Trophoblast cell (in vitro differentiated cells and primary cell): ENCODE measurements at regions not wholly inside any gene's neighbourhood (a gene's known extent, or its start where the extent isn't known, plus 50 kb on each side); places are given as distances from the start of the nearest gene placed in this dataset.
"Not testable (repeated sequence)": the region's sequence is repeated elsewhere in the genome, so short reads cannot be mapped to it uniquely, and the experiment has no call there.

ENCODE experiments used
- DNase-seq, 2 donors: peaks; one replicate each; pipeline ENCODE4 v3.0.0-alpha.2; 2016
- H2AFZ ChIP-seq: 2 replicates; pipeline ENCODE4 v1.6.1; 2013; ENCODE audit warnings: low read length, moderate library complexity, mild to moderate bottlenecking; ENCODE audit not compliant: insufficient read depth, poor library complexity
- H2AK5ac ChIP-seq: 2 replicates; pipeline ENCODE4 v1.6.1; 2013; ENCODE audit warnings: mild to moderate bottlenecking, low read length
- H2BK120ac ChIP-seq: 2 replicates; pipeline ENCODE4 v1.6.1; 2013; ENCODE audit warnings: low read length, mild to moderate bottlenecking, moderate library complexity; ENCODE audit not compliant: insufficient read depth, poor library complexity
- H2BK12ac ChIP-seq: 2 replicates; pipeline ENCODE4 v1.6.1; 2013; ENCODE audit warnings: mild to moderate bottlenecking, low read length, moderate library complexity
- H2BK5ac ChIP-seq: 2 replicates; pipeline ENCODE4 v1.6.1; 2013; ENCODE audit warnings: low read length, low read depth, moderate library complexity, mild to moderate bottlenecking; ENCODE audit not compliant: poor library complexity
- H3K14ac ChIP-seq: 2 replicates; pipeline ENCODE4 v1.6.1; 2013; ENCODE audit warnings: mild to moderate bottlenecking, low read length
- H3K18ac ChIP-seq: 2 replicates; pipeline ENCODE4 v1.6.1; 2013; ENCODE audit warnings: mild to moderate bottlenecking, low read length
- H3K23ac ChIP-seq: 2 replicates; pipeline ENCODE4 v1.6.1; 2013; ENCODE audit warnings: low read length
- H3K27ac ChIP-seq: 2 replicates; pipeline ENCODE4 v1.5.1; 2013; ENCODE audit warnings: low read depth, mild to moderate bottlenecking, inconsistent platforms, low read length, moderate library complexity
- H3K27me3 ChIP-seq: 2 replicates; pipeline ENCODE4 v1.6.1; 2013; ENCODE audit warnings: inconsistent platforms, mild to moderate bottlenecking, low read length, moderate library complexity; ENCODE audit not compliant: insufficient read depth
- H3K36me3 ChIP-seq, 2 experiments: 1 replicate in 1 of 2; 2 replicates in 1 of 2; pipeline ENCODE4 v1.6.1; 2013; ENCODE audit warnings: low read length in 2 of 2, mild to moderate bottlenecking in 2 of 2, moderate library complexity in 1 of 2; ENCODE audit not compliant: insufficient read depth in 2 of 2, control insufficient read depth in 1 of 2
- H3K4ac ChIP-seq: 2 replicates; pipeline ENCODE4 v1.6.1; 2013; ENCODE audit warnings: low read depth, mild to moderate bottlenecking, low read length, moderate library complexity
- H3K4me1 ChIP-seq, 2 experiments: 1 replicate in 1 of 2; 2 replicates in 1 of 2; pipeline ENCODE4 v1.6.1; 2013; ENCODE audit warnings: low read length in 2 of 2, mild to moderate bottlenecking in 2 of 2, moderate library complexity in 1 of 2; ENCODE audit not compliant: insufficient read depth in 2 of 2, control insufficient read depth in 1 of 2
- H3K4me2 ChIP-seq: 2 replicates; pipeline ENCODE4 v1.6.1; 2013; ENCODE audit warnings: inconsistent platforms, mild to moderate bottlenecking, low read length, moderate library complexity
- H3K4me3 ChIP-seq: 2 replicates; pipeline ENCODE4 v1.5.1; 2013; ENCODE audit warnings: mild to moderate bottlenecking, low read depth, low read length, inconsistent platforms
- H3K79me1 ChIP-seq: one replicate; pipeline ENCODE4 v1.6.1; 2013; ENCODE audit warnings: low read length
- H3K79me2 ChIP-seq: 2 replicates; pipeline ENCODE4 v1.6.1; 2013; ENCODE audit warnings: low read length, mild to moderate bottlenecking; ENCODE audit not compliant: control insufficient read depth, insufficient read depth, poor library complexity
- H3K9ac ChIP-seq: 2 replicates; pipeline ENCODE4 v1.6.1; 2013; ENCODE audit warnings: mild to moderate bottlenecking, low read length
- H3K9me3 ChIP-seq: 2 replicates; pipeline ENCODE4 v1.6.1; 2013; ENCODE audit warnings: low read depth, mild to moderate bottlenecking, control low read depth, inconsistent platforms, low read length; ENCODE audit not compliant: insufficient read depth
- H4K12ac ChIP-seq: 2 replicates; pipeline ENCODE4 v1.6.1; 2013; ENCODE audit warnings: low read depth, mild to moderate bottlenecking, low read length, moderate library complexity
- H4K8ac ChIP-seq: 2 replicates; pipeline ENCODE4 v1.6.1; 2013; ENCODE audit warnings: low read depth, mild to moderate bottlenecking, low read length, moderate library complexity
- H4K91ac ChIP-seq: one replicate; pipeline ENCODE4 v1.6.1; 2013; ENCODE audit warnings: low read depth, mild to moderate bottlenecking, low read length, moderate library complexity
- WGBS: extraction: QIAGEN DNeasy Blood & Tissue Kit; methylation state at CpG from one replicate; pipeline ENCODE4 v1.1.7; 2013; ENCODE audit warnings: missing lambda C conversion rate; ENCODE audit not compliant: insufficient read length, insufficient coverage; ENCODE audit errors: extremely low coverage; 5-methylcytosine and 5-hydroxymethylcytosine counted together

GRCh38 chr2:62624855-62625254 lies 80.7 kb upstream of the EHBP1 start:
- no CpG with 5 or more reads among the region's 3 CpGs for WGBS
- H3K4ac ChIP-seq = no peak overlapping the region
- H3K36me3 ChIP-seq = no peaks in the 10 kb centered on the region
- no peak overlapping the region for H4K91ac ChIP-seq
- no peak overlapping the region for H3K9ac ChIP-seq
- H3K14ac ChIP-seq = no peak overlapping the region
- no peaks in the 10 kb centered on the region for H3K4me1 ChIP-seq
- no peak overlapping the region for H4K12ac ChIP-seq
- no peaks in the 10 kb centered on the region for H3K79me1 ChIP-seq
- no peak overlapping the region for H3K4me2 ChIP-seq
- no peak overlapping the region for H3K27ac ChIP-seq
- H3K4me3 ChIP-seq = no peak overlapping the region
- H2BK120ac ChIP-seq = no peak overlapping the region
- no peaks in the 10 kb centered on the region for H3K79me2 ChIP-seq
- no peak overlapping the region for H3K18ac ChIP-seq
- H2BK12ac ChIP-seq = no peak overlapping the region
- no peak overlapping the region for H3K23ac ChIP-seq
- H4K8ac ChIP-seq = no peak overlapping the region
- H2AK5ac ChIP-seq = no peak overlapping the region
- no peaks in the 10 kb centered on the region for H3K9me3 ChIP-seq
- H2BK5ac ChIP-seq = no peak overlapping the region
- no peaks in the 10 kb centered on the region for H3K27me3 ChIP-seq
- no peak overlapping the region for H2AFZ ChIP-seq
- peak in 1 of 2 donors; percentile 3 for DNase-seq

- not testable (repeated sequence) for H3K23ac ChIP-seq, H3K4ac ChIP-seq, H3K27ac ChIP-seq, H3K9ac ChIP-seq, H4K12ac ChIP-seq, H3K4me2 ChIP-seq, H2BK120ac ChIP-seq, H3K36me3 ChIP-seq, H3K14ac ChIP-seq, H2BK5ac ChIP-seq, H4K91ac ChIP-seq, H3K79me1 ChIP-seq, H3K79me2 ChIP-seq, H4K8ac ChIP-seq, H3K9me3 ChIP-seq, H2BK12ac ChIP-seq, H3K4me1 ChIP-seq, DNase-seq, H3K27me3 ChIP-seq, H3K4me3 ChIP-seq, H2AK5ac ChIP-seq, H2AFZ ChIP-seq, H3K18ac ChIP-seq
- no CpG with 5 or more reads among the region's 2 CpGs for WGBS
These were observed 89.0 kb upstream of the EHBP1 start for GRCh38 chr2:62616486-62616885.

GRCh38 chr2:62611854-62612253 lies 93.7 kb upstream of the EHBP1 start:
- Histone ChIP-seq H3K9ac (no peak overlapping the region), H2AFZ (no peak overlapping the region), H4K12ac (no peak overlapping the region), H2BK12ac (no peak overlapping the region), H3K79me1 (no peaks in the 10 kb centered on the region), H3K9me3 (no peaks in the 10 kb centered on the region), H4K91ac (no peak overlapping the region), H2BK5ac (no peak overlapping the region), H2AK5ac (no peak overlapping the region), H4K8ac (no peak overlapping the region), H3K23ac (no peak overlapping the region), H3K18ac (no peak overlapping the region), H3K4ac (no peak overlapping the region), H3K14ac (no peak overlapping the region), H3K79me2 (no peaks in the 10 kb centered on the region), H2BK120ac (no peak overlapping the region), H3K36me3 (no peaks in the 10 kb centered on the region), H3K4me1 (no peaks in the 10 kb centered on the region), H3K27me3 (no peaks in the 10 kb centered on the region), H3K4me3 (no peak overlapping the region), H3K27ac (no peak overlapping the region), H3K4me2 (no peak overlapping the region)
- WGBS = no CpG with 5 or more reads among the region's 2 CpGs
- no peak for DNase-seq

GRCh38 chr2:62605471-62605870 lies 99.5 kb upstream of the TMEM17 start:
- not testable (repeated sequence) for H3K4me1 ChIP-seq, H3K4me2 ChIP-seq, H3K18ac ChIP-seq, H3K27me3 ChIP-seq, H2AK5ac ChIP-seq, H3K9ac ChIP-seq, H3K4ac ChIP-seq, H2BK5ac ChIP-seq, H3K14ac ChIP-seq, H3K79me2 ChIP-seq, H3K4me3 ChIP-seq, H4K8ac ChIP-seq, H3K9me3 ChIP-seq, H2BK120ac ChIP-seq, H4K12ac ChIP-seq, H3K36me3 ChIP-seq, H3K23ac ChIP-seq, H2BK12ac ChIP-seq, H4K91ac ChIP-seq, DNase-seq, H2AFZ ChIP-seq, H3K79me1 ChIP-seq, H3K27ac ChIP-seq
- WGBS = no CpG with 5 or more reads among the region's 13 CpGs
